K562 (cell line): ENCODE measurements at regions not wholly inside any gene's neighbourhood (a gene's known extent, or its start where the extent isn't known, plus 50 kb on each side); places are given as distances from the start of the nearest gene placed in this dataset.

Source experiments
- ATAC-seq: fragments of 200-7000 bp; cut with Tn5 transposase; 3 replicates; pipeline ENCODE4 v1.9.1; 2020; ENCODE audit warnings: moderate library complexity
- BruUV-seq: library from RNA; stranded (reverse); fragments of 400-500 nt; replicated peaks from 2 replicates; lab custom pipeline; 2021; lab: Mats Ljungman, UMichigan
- CTCF ChIA-PET: fragments of 300-600 bp; formaldehyde crosslinking; extraction: SDS; loops from one replicate; lab custom pipeline; 2021; ENCODE audit warnings: low intra/inter-chr PET ratio; lab: Yijun Ruan, JAX
- POLR2A ChIA-PET: fragments of 300-600, 350-650 bp; sonication (Branson Sonifier 250); formaldehyde crosslinking; extraction: SDS; loops from one replicate; lab custom pipeline; 2021; ENCODE audit warnings: antibody characterized with exemption, inconsistent platforms; lab: Yijun Ruan, JAX
- DNase-seq, 4 experiments: peaks; one replicate each; pipeline versions ENCODE4 v3.0.0 to v3.0.0-alpha.2; 2011 to 2018; ENCODE audit warnings: low spot score in 3 of 4, mixed read lengths in 3 of 4; ENCODE audit errors: extremely low read depth in 1 of 4
- FAIRE-seq: peaks from 2 replicates; lab custom pipeline; 2011; peaks lifted over from hg19 to GRCh38; lab: Jason Lieb, UNC
- H2AFZ ChIP-seq: 2 replicates; pipeline ENCODE4 v1.6.0; 2011; ENCODE audit warnings: low read depth, low read length, control low read depth, inconsistent platforms
- H3K27ac ChIP-seq: fragments of 200-600 bp; 3 replicates; pipeline ENCODE4 v1.8.0; 2011; ENCODE audit warnings: low read depth, mild to moderate bottlenecking, control low read depth, inconsistent platforms, low read length, moderate library complexity, mixed read lengths; ENCODE audit errors: extremely low read depth
- H3K27me3 ChIP-seq, 2 experiments: fragments of 300-600 bp in 1 of 2; 2 replicates in 1 of 2; 3 replicates in 1 of 2; pipeline versions ENCODE4 v1.6.0 to v1.8.0; 2011; ENCODE audit warnings: inconsistent platforms in 2 of 2, low read length in 2 of 2, mild to moderate bottlenecking in 1 of 2, mixed read lengths in 1 of 2, moderate library complexity in 1 of 2; ENCODE audit not compliant: control insufficient read depth in 2 of 2, insufficient read depth in 2 of 2
- H3K36me3 ChIP-seq: fragments of 300-600 bp; 3 replicates; pipeline ENCODE4 v1.8.0; 2011; ENCODE audit warnings: mild to moderate bottlenecking, low read length, inconsistent platforms; ENCODE audit not compliant: control insufficient read depth, insufficient read depth
- H3K4me1 ChIP-seq, 2 experiments: fragments of 200-600 bp in 1 of 2; replicated peaks in 1 of 2; 2 replicates in 1 of 2; 3 replicates in 1 of 2; pipeline versions ENCODE4 v1.5.1 to v1.8.0; 2011; ENCODE audit warnings: inconsistent platforms in 2 of 2, low read length in 2 of 2, mild to moderate bottlenecking in 1 of 2, mixed read lengths in 1 of 2, moderate library complexity in 1 of 2; ENCODE audit not compliant: control insufficient read depth in 2 of 2, insufficient read depth in 2 of 2
- H3K4me2 ChIP-seq: 2 replicates; pipeline ENCODE4 v1.6.1; 2011; ENCODE audit warnings: low read length, control low read depth, inconsistent platforms, mixed read lengths; ENCODE audit not compliant: insufficient read depth
- H3K4me3 ChIP-seq: fragments of 200-600 bp; sonication (generic), shearing (Covaris generic); 2 replicates; pipeline ENCODE4 v1.5.1; 2016; ENCODE audit warnings: control low read depth, inconsistent platforms
- H3K79me2 ChIP-seq: fragments of 200-600 bp; 3 replicates; pipeline ENCODE4 v1.8.0; 2011; ENCODE audit warnings: low read length, inconsistent platforms; ENCODE audit not compliant: control insufficient read depth, insufficient read depth
- H3K9ac ChIP-seq, 2 experiments: 2 replicates each; pipeline versions ENCODE4 v1.6.0 to v1.6.1; 2011; ENCODE audit warnings: low read depth in 2 of 2, low read length in 2 of 2, control low read depth in 1 of 2, inconsistent platforms in 1 of 2, mild to moderate bottlenecking in 1 of 2, mixed read lengths in 1 of 2; ENCODE audit not compliant: insufficient read depth in 1 of 2
- H3K9me1 ChIP-seq: one replicate; pipeline ENCODE4 v1.6.0; 2011; ENCODE audit warnings: inconsistent platforms, mild to moderate bottlenecking, low read length, moderate library complexity; ENCODE audit not compliant: control insufficient read depth, insufficient read depth
- H3K9me3 ChIP-seq: replicated peaks from 2 replicates; pipeline ENCODE4 v1.5.1; 2011; ENCODE audit warnings: low read depth, low read length, inconsistent platforms; ENCODE audit not compliant: control insufficient read depth, insufficient read depth
- H4K20me1 ChIP-seq: replicated peaks from 2 replicates; pipeline ENCODE4 v1.6.1; 2011; ENCODE audit warnings: low read length, inconsistent platforms, mixed read lengths; ENCODE audit not compliant: control insufficient read depth, insufficient read depth
- BHLHE40 ChIP-seq: IDR thresholded peaks from 2 replicates; pipeline ENCODE4 v1.6.1; 2011; ENCODE audit warnings: low read length, improper control_type of control experiment
- FOXP1 ChIP-seq: sonication (generic); formaldehyde crosslinking; IDR thresholded peaks from 2 replicates; pipeline ENCODE4 v1.8.0; 2022; ENCODE audit warnings: mild to moderate bottlenecking, missing genetic modification reagents
- RFX1 ChIP-seq: fragments of 450-650 bp; IDR thresholded peaks from 2 replicates; pipeline ENCODE4 v1.6.1; 2016; ENCODE audit warnings: mild to moderate bottlenecking, moderate library complexity
- WGBS: fragments of 100-300 bp; shearing (Covaris generic); methylation state at CpG from one replicate; pipeline ENCODE4 v1.1.6; 2016; ENCODE audit warnings: low coverage, mixed read lengths; ENCODE audit not compliant: insufficient coverage; ENCODE audit errors: missing lambda C conversion rate; 5-methylcytosine and 5-hydroxymethylcytosine counted together
- in situ Hi-C: fragments of 300-500 bp; cut with MboI; formaldehyde crosslinking; loops from 4 replicates; pipeline ENCODE4 v1.15.0; 2018; ENCODE audit warnings: inconsistent platforms, mixed read lengths
- intact Hi-C: fragments of 100-400 bp; cut with micrococcal nuclease; formaldehyde crosslinking; loops from 2 replicates; pipeline ENCODE4 v1.14.2; 2022
- TF ChIP-seq, protein P1 (sequence below): sonication (generic); formaldehyde crosslinking; IDR thresholded peaks from 2 replicates; pipeline ENCODE4 v1.8.0; 2022; ENCODE audit warnings: missing genetic modification reagents, mild to moderate bottlenecking, moderate library complexity, borderline replicate concordance
- TF ChIP-seq, protein P2 (sequence below): fragments of 450-650 bp; formaldehyde crosslinking; IDR thresholded peaks from 2 replicates; pipeline ENCODE4 v1.4.0; 2020; ENCODE audit warnings: mild to moderate bottlenecking, mixed read lengths

DNA sequence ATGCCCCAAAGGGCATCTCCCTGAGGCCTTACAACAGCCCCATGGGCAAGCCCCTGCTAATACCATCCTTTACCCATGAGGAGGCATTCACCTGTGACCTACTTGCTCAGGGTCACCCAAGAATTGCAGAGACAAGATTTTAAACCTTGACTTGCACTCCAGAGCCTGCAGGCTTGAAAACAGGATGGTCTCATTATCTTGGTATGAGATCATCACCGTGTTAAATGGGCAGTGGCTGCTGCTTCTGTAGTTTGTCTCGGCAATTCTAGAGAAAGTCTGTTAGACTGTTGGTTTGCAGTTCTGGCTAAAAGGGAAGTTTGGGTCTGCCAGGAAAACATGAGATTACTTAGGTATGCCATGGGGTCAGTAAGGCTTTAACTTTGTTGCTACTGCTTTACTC is 698.9 kb downstream of the GALR1 start:
- H3K27ac ChIP-seq: no peak overlapping the region
- ChIA-PET CTCF (no interaction called here), POLR2A (no interaction called here)
- no peak for FAIRE-seq
- 71% methylated on average over 2 of the region's 2 CpGs for whole genome bisulfite sequencing
- TF ChIP-seq, protein P1, sequence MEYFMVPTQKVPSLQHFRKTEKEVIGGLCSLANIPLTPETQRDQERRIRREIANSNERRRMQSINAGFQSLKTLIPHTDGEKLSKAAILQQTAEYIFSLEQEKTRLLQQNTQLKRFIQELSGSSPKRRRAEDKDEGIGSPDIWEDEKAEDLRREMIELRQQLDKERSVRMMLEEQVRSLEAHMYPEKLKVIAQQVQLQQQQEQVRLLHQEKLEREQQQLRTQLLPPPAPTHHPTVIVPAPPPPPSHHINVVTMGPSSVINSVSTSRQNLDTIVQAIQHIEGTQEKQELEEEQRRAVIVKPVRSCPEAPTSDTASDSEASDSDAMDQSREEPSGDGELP (CRISPR knock-in tag): no peak
- TF ChIP-seq FOXP1 (CRISPR knock-in tag) (no peak), RFX1 (no peak), BHLHE40 (no peak)
- TF ChIP-seq, protein P2, sequence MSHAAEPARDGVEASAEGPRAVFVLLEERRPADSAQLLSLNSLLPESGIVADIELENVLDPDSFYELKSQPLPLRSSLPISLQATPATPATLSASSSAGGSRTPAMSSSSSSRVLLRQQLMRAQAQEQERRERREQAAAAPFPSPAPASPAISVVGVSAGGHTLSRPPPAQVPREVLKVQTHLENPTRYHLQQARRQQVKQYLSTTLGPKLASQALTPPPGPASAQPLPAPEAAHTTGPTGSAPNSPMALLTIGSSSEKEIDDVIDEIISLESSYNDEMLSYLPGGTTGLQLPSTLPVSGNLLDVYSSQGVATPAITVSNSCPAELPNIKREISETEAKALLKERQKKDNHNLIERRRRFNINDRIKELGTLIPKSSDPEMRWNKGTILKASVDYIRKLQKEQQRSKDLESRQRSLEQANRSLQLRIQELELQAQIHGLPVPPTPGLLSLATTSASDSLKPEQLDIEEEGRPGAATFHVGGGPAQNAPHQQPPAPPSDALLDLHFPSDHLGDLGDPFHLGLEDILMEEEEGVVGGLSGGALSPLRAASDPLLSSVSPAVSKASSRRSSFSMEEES: no peak
- no peaks in the 10 kb centered on the region for H3K4me1 ChIP-seq
- peaks cover 14% of the 10 kb centered on the region; the same call in 2 of the 3 replicates for H3K36me3 ChIP-seq
- no TSS peak for BruUV-seq
- no peak overlapping the region for H3K4me3 ChIP-seq
- no peaks in the 10 kb centered on the region for H4K20me1 ChIP-seq
- H3K9me3 ChIP-seq: no peaks in the 10 kb centered on the region
- H2AFZ ChIP-seq: no peak overlapping the region
- peaks cover 13% of the 10 kb centered on the region; the same call in 2 of the 3 replicates for H3K79me2 ChIP-seq
- no peaks in the 10 kb centered on the region for H3K9me1 ChIP-seq
- H3K9ac ChIP-seq: no peak overlapping the region
- no peaks in the 10 kb centered on the region for H3K27me3 ChIP-seq
- intact Hi-C loops (no loop called here), in situ Hi-C loops (no loop called here)
- ATAC-seq: no peak
- DNase-seq: no peak
- no peak overlapping the region for H3K4me2 ChIP-seq
